ENCODE measurements at regions not wholly inside any gene's neighbourhood (a gene's known extent, or its start where the extent isn't known, plus 50 kb on each side); places are given as distances from the start of the nearest gene placed in this dataset.

DNA sequence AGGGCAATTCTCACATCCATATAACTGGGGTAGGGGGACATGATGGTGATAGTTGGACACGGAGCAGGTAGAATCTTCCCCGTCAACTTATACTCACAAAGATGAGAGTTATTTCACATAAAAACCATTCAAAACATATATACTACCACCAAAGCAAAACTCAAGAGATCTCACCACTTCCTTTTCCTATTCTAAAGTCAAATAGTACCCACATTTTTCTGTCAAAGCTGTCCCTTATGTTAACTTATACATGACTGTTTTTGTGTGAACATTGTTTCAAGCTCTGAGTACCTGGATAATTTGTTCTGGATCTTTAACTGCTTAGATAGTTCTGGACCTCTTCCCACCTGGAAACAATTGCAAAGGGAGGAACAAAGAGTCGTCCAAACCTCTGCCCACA is 95.5 kb upstream of the MAN2A1 start:
- Histone ChIP-seq H3K9ac (replicated peaks; ENCODE audit: extremely low read depth, insufficient read depth, low read length) (no peak overlapping the region), H3K4me2 (ENCODE audit: insufficient read depth, low read length) (no peak overlapping the region), H3K9me3 (replicated peaks; ENCODE audit: control insufficient read depth, insufficient read depth, low read length) (no peaks in the 10 kb centered on the region), H3K9me1 (replicated peaks; ENCODE audit: control insufficient read depth, extremely low read depth, insufficient read depth, low read length) (no peaks in the 10 kb centered on the region), H4K20me1 (replicated peaks; ENCODE audit: control insufficient read depth, extremely low read depth, insufficient read depth, low read length) (no peaks in the 10 kb centered on the region), H3K27ac (ENCODE audit: insufficient read depth, low read depth, low read length) (no peak overlapping the region), H3K4me3 (replicated peaks in 1 of 3; ENCODE audit: insufficient read depth in 1 of 3, low read depth in 1 of 3, low read length in 3 of 3) (no peak overlapping the region), H3K36me3 (ENCODE audit: control insufficient read depth in 2 of 2, extremely low read depth in 1 of 2, insufficient read depth in 2 of 2, low read length in 2 of 2) (no peaks in the 10 kb centered on the region), H3K27me3 (ENCODE audit: control insufficient read depth in 2 of 2, insufficient read depth in 2 of 2, low read length in 2 of 2) (no peaks in the 10 kb centered on the region), H3K79me2 (ENCODE audit: control insufficient read depth, insufficient read depth, low read length) (no peaks in the 10 kb centered on the region), H2AFZ (ENCODE audit: low read depth, low read length) (no peak overlapping the region), H3K4me1 (ENCODE audit: control insufficient read depth, extremely low read depth, insufficient read depth, low read length) (no peaks in the 10 kb centered on the region)
- ChIA-PET CTCF (interaction anchor here (1.3 kb wide), 1 partner anchor 14 kb away, joined by 3 read pairs; no protein-coding TSS in a partner anchor), POLR2A (no interaction called here)
- FAIRE-seq (no peak), DNase-seq (ENCODE audit: low read depth, low spot score) (no peak)
- intact Hi-C loops (cut with micrococcal nuclease) (no loop called here), dilution Hi-C loops (cut with MboI; ENCODE audit: extremely low pct_ligation_motif_present, low sequenced_read_pairs) (no loop called here)
- TF ChIP-seq FOS (IDR thresholded peaks at IDR 0.05; ENCODE audit: borderline replicate concordance, insufficient read depth, low read length) (no peak), MYC (IDR thresholded peaks at IDR 0.05; ENCODE audit: low read depth, low read length) (no peak), EZH2 (IDR thresholded peaks at IDR 0.05; ENCODE audit: borderline replicate concordance, low read depth, low read length, severe bottlenecking) (no peak)
- BruUV-seq (replicated peaks) = no TSS peak

GRCh38 chr5:109590799-109591198 is 98.9 kb upstream of the MAN2A1 start:
- no peak overlapping the region for H3K4me3 ChIP-seq (replicated peaks in 1 of 3; ENCODE audit: insufficient read depth in 1 of 3, low read depth in 1 of 3, low read length in 3 of 3)
- no peak overlapping the region for H3K9ac ChIP-seq (replicated peaks; ENCODE audit: extremely low read depth, insufficient read depth, low read length)
- TF ChIP-seq, protein P1, sequence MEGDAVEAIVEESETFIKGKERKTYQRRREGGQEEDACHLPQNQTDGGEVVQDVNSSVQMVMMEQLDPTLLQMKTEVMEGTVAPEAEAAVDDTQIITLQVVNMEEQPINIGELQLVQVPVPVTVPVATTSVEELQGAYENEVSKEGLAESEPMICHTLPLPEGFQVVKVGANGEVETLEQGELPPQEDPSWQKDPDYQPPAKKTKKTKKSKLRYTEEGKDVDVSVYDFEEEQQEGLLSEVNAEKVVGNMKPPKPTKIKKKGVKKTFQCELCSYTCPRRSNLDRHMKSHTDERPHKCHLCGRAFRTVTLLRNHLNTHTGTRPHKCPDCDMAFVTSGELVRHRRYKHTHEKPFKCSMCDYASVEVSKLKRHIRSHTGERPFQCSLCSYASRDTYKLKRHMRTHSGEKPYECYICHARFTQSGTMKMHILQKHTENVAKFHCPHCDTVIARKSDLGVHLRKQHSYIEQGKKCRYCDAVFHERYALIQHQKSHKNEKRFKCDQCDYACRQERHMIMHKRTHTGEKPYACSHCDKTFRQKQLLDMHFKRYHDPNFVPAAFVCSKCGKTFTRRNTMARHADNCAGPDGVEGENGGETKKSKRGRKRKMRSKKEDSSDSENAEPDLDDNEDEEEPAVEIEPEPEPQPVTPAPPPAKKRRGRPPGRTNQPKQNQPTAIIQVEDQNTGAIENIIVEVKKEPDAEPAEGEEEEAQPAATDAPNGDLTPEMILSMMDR (IDR thresholded peaks at IDR 0.05; ENCODE audit: extremely low read depth in 1 of 2, insufficient read depth in 1 of 2, low read depth in 1 of 2, low read length in 2 of 2) = no peak
- no peak for TF ChIP-seq FOS (IDR thresholded peaks at IDR 0.05; ENCODE audit: borderline replicate concordance, insufficient read depth, low read length)
- TF ChIP-seq, protein P2, sequence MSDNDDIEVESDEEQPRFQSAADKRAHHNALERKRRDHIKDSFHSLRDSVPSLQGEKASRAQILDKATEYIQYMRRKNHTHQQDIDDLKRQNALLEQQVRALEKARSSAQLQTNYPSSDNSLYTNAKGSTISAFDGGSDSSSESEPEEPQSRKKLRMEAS (IDR thresholded peaks at IDR 0.05; ENCODE audit: insufficient read depth, insufficient read length) = no peak
- POLR2A ChIA-PET = no interaction called here
- H3K4me1 ChIP-seq (ENCODE audit: control insufficient read depth, extremely low read depth, insufficient read depth, low read length) = no peaks in the 10 kb centered on the region
- H3K36me3 ChIP-seq (ENCODE audit: control insufficient read depth in 2 of 2, extremely low read depth in 1 of 2, insufficient read depth in 2 of 2, low read length in 2 of 2) = no peaks in the 10 kb centered on the region
- intact Hi-C loops (cut with micrococcal nuclease) = loop anchor here (2.0 kb wide), 1 partner anchor 98 kb away; the partner anchor contains the start of gene MAN2A1
- H3K27ac ChIP-seq (ENCODE audit: insufficient read depth, low read depth, low read length) = no peak overlapping the region
- H3K79me2 ChIP-seq (ENCODE audit: control insufficient read depth, insufficient read depth, low read length) = no peaks in the 10 kb centered on the region
- no peak for FAIRE-seq
- no peaks in the 10 kb centered on the region for H3K27me3 ChIP-seq (ENCODE audit: control insufficient read depth in 2 of 2, insufficient read depth in 2 of 2, low read length in 2 of 2)
- H3K9me1 ChIP-seq (replicated peaks; ENCODE audit: control insufficient read depth, extremely low read depth, insufficient read depth, low read length) = no peaks in the 10 kb centered on the region
- H4K20me1 ChIP-seq (replicated peaks; ENCODE audit: control insufficient read depth, extremely low read depth, insufficient read depth, low read length) = no peaks in the 10 kb centered on the region
- CTCF ChIA-PET = interaction anchor here (1.2 to 2.4 kb wide), 2 partner anchors 98 to 1035 kb away, joined by 3 to 21 read pairs; no protein-coding TSS in a partner anchor
- no peaks in the 10 kb centered on the region for H3K9me3 ChIP-seq (replicated peaks; ENCODE audit: control insufficient read depth, insufficient read depth, low read length)
- BruUV-seq (replicated peaks) = no TSS peak
- H2AFZ ChIP-seq (ENCODE audit: low read depth, low read length) = no peak overlapping the region
- H3K4me2 ChIP-seq (ENCODE audit: insufficient read depth, low read length) = no peak overlapping the region
- dilution Hi-C loops (cut with MboI; ENCODE audit: extremely low pct_ligation_motif_present, low sequenced_read_pairs) = no loop called here
- no peak for DNase-seq (ENCODE audit: low read depth, low spot score)
